Liver (tissue), 8 donors: ENCODE measurements at regions not wholly inside any gene's neighbourhood (a gene's known extent, or its start where the extent isn't known, plus 50 kb on each side); places are given as distances from the start of the nearest gene placed in this dataset.

ENCODE experiments used
- DNase-seq: peaks from one replicate; pipeline ENCODE4 v3.0.0-alpha.2; 2017; ENCODE audit warnings: low spot score
- H3K27ac ChIP-seq, 2 donors: one replicate each; pipeline ENCODE4 v1.7.0; 2013; ENCODE audit warnings: inconsistent platforms in 2 of 2, low read length in 2 of 2, control low read depth in 1 of 2, low read depth in 1 of 2, mild to moderate bottlenecking in 1 of 2
- H3K27me3 ChIP-seq, 4 donors: one replicate each; pipeline versions ENCODE4 v1.6.1 to v1.7.0; 2013; ENCODE audit warnings: low read length in 3 of 4, inconsistent platforms in 1 of 4, mild to moderate bottlenecking in 1 of 4, moderate library complexity in 1 of 4; ENCODE audit not compliant: control insufficient read depth in 4 of 4, insufficient read depth in 4 of 4
- H3K36me3 ChIP-seq, 4 donors: one replicate each; pipeline versions ENCODE4 v1.6.1 to v1.7.0; 2013; ENCODE audit warnings: low read length in 3 of 4, mild to moderate bottlenecking in 3 of 4, low read depth in 1 of 4, moderate library complexity in 1 of 4; ENCODE audit not compliant: control insufficient read depth in 4 of 4, insufficient read depth in 3 of 4
- H3K4me1 ChIP-seq, 4 donors: one replicate each; pipeline versions ENCODE4 v1.6.1 to v1.7.0; 2013; ENCODE audit warnings: low read length in 3 of 4, mild to moderate bottlenecking in 3 of 4, moderate library complexity in 1 of 4; ENCODE audit not compliant: control insufficient read depth in 4 of 4, insufficient read depth in 4 of 4
- H3K4me3 ChIP-seq, 3 donors: one replicate each; pipeline versions ENCODE4 v1.6.1 to v1.7.0; 2013; ENCODE audit warnings: low read length in 3 of 3, control low read depth in 1 of 3, low read depth in 1 of 3, mild to moderate bottlenecking in 1 of 3
- H3K9ac ChIP-seq, 2 donors: one replicate each; pipeline ENCODE4 v1.7.0; 2013; ENCODE audit warnings: low read length in 2 of 2, mild to moderate bottlenecking in 2 of 2, moderate library complexity in 2 of 2, control low read depth in 1 of 2, low read depth in 1 of 2
- H3K9me3 ChIP-seq, 4 donors: one replicate each; pipeline versions ENCODE4 v1.6.1 to v1.7.0; 2013; ENCODE audit warnings: low read length in 3 of 4; ENCODE audit not compliant: control insufficient read depth in 4 of 4
- ATF3 ChIP-seq: IDR thresholded peaks from 2 replicates; pipeline ENCODE4 v1.6.1; 2016; ENCODE audit warnings: antibody characterized with exemption
- CTCF ChIP-seq: fragments of 150-350 bp; IDR thresholded peaks from 2 replicates; pipeline ENCODE4 v1.5.1; 2017; ENCODE audit warnings: improper control_type of control experiment, low read depth, low read length; ENCODE audit not compliant: missing input control
- EGR1 ChIP-seq, 2 donors: IDR thresholded peaks; 2 replicates each; pipeline ENCODE4 v1.6.1; 2016 to 2018; ENCODE audit warnings: antibody characterized with exemption in 2 of 2, low read depth in 2 of 2
- FOXA1 ChIP-seq: IDR thresholded peaks from 2 replicates; pipeline ENCODE4 v1.6.1; 2016; ENCODE audit warnings: antibody characterized with exemption
- FOXA2 ChIP-seq: IDR thresholded peaks from 2 replicates; pipeline ENCODE4 v1.6.1; 2016; ENCODE audit warnings: antibody characterized with exemption
- GABPA ChIP-seq, 2 donors: IDR thresholded peaks in 1 of 2; conservative IDR thresholded peaks in 1 of 2; 2 replicates each; pipeline ENCODE4 v1.6.1; 2016; ENCODE audit warnings: antibody characterized with exemption in 2 of 2, mild to moderate bottlenecking in 1 of 2, moderate library complexity in 1 of 2
- HNF4A ChIP-seq, 2 donors: conservative IDR thresholded peaks; 2 replicates each; pipeline ENCODE4 v1.6.1; 2016; ENCODE audit warnings: antibody characterized with exemption in 2 of 2, mild to moderate bottlenecking in 2 of 2
- HNF4G ChIP-seq: IDR thresholded peaks from 2 replicates; pipeline ENCODE4 v1.6.1; 2016; ENCODE audit warnings: antibody characterized with exemption
- JUND ChIP-seq, 2 donors: IDR thresholded peaks; 2 replicates each; pipeline ENCODE4 v1.6.1; 2016; ENCODE audit warnings: antibody characterized with exemption in 2 of 2
- MAX ChIP-seq: IDR thresholded peaks from 2 replicates; pipeline ENCODE4 v1.6.1; 2016; ENCODE audit warnings: antibody characterized with exemption
- NR2F2 ChIP-seq: IDR thresholded peaks from 2 replicates; pipeline ENCODE4 v1.6.1; 2016; ENCODE audit warnings: antibody characterized with exemption
- RAD21 ChIP-seq, 2 donors: IDR thresholded peaks; 2 replicates each; pipeline ENCODE4 v1.6.1; 2016; ENCODE audit warnings: antibody characterized with exemption in 2 of 2, mild to moderate bottlenecking in 2 of 2
- REST ChIP-seq: IDR thresholded peaks from 2 replicates; pipeline ENCODE4 v1.6.1; 2016; ENCODE audit warnings: antibody characterized with exemption, mild to moderate bottlenecking
- RXRA ChIP-seq, 2 donors: IDR thresholded peaks; 2 replicates each; pipeline ENCODE4 v1.6.1; 2017 to 2018; ENCODE audit warnings: antibody characterized with exemption in 2 of 2, mild to moderate bottlenecking in 1 of 2
- SP1 ChIP-seq: IDR thresholded peaks from 2 replicates; pipeline ENCODE4 v1.6.1; 2018; ENCODE audit warnings: antibody characterized with exemption, mild to moderate bottlenecking
- TAF1 ChIP-seq: conservative IDR thresholded peaks from 2 replicates; pipeline ENCODE4 v1.6.1; 2016; ENCODE audit warnings: antibody characterized with exemption, mild to moderate bottlenecking
- ZBTB33 ChIP-seq: IDR thresholded peaks from 2 replicates; pipeline ENCODE4 v1.6.1; 2016; ENCODE audit warnings: antibody characterized with exemption
- WGBS: extraction: QIAGEN DNeasy Blood & Tissue Kit; methylation state at CpG from one replicate; pipeline ENCODE4 v1.1.7; 2013; 5-methylcytosine and 5-hydroxymethylcytosine counted together
- donor health status: healthy.
- donor health status: healthy.
- donor health status: healthy.
- donor health status: healthy.
- donor health status: healthy.

- Histone ChIP-seq H3K9ac (no peak overlapping the region), H3K27me3 (no peaks in the 10 kb centered on the region), H3K36me3 (no peaks in the 10 kb centered on the region), H3K4me3 (no peak overlapping the region), H3K27ac (no peak overlapping the region), H3K4me1 (no peaks in the 10 kb centered on the region), H3K9me3 (no peaks in the 10 kb centered on the region)
- no peak for TF ChIP-seq RAD21 (IDR thresholded peaks at IDR 0.05)
- TF ChIP-seq ATF3: no peak
- TF ChIP-seq HNF4A (conservative IDR thresholded peaks at IDR 0.05): no peak
- no peak for TF ChIP-seq CTCF
- no peak for TF ChIP-seq JUND (IDR thresholded peaks at IDR 0.05)
- TF ChIP-seq RXRA (IDR thresholded peaks at IDR 0.05): no peak
- WGBS: 92% methylated on average over 10 of the region's 10 CpGs
- no peak for DNase-seq
Observed at GRCh38 chr11:71330349-71330748, 78.0 kb upstream of the SHANK2 start.

- no peak overlapping the region for H3K27ac ChIP-seq
- no peak for DNase-seq
- 89% methylated on average over 5 of the region's 5 CpGs for WGBS
- TF ChIP-seq FOXA1 (no peak), GABPA (IDR thresholded peaks at IDR 0.05 in 1 of 2, conservative IDR thresholded peaks at IDR 0.05 in 1 of 2) (no peak), CTCF (no peak), NR2F2 (no peak), ATF3 (no peak), EGR1 (IDR thresholded peaks at IDR 0.05; ENCODE audit: low read depth in 2 of 2) (no peak), TAF1 (no peak), MAX (no peak), FOXA2 (no peak), SP1 (no peak), HNF4A (conservative IDR thresholded peaks at IDR 0.05) (no peak), REST (no peak), ZBTB33 (no peak), JUND (IDR thresholded peaks at IDR 0.05) (no peak), HNF4G (no peak)
- H3K9me3 ChIP-seq: no peaks in the 10 kb centered on the region
- H3K36me3 ChIP-seq: no peaks in the 10 kb centered on the region
- no peaks in the 10 kb centered on the region for H3K27me3 ChIP-seq
- H3K9ac ChIP-seq: no peak overlapping the region
- H3K4me1 ChIP-seq: no peaks in the 10 kb centered on the region
- no peak overlapping the region for H3K4me3 ChIP-seq
Observed at GRCh38 chr11:71329786-71330185, 77.4 kb upstream of the SHANK2 start.
